ENCODE measurements at regions not wholly inside any gene's neighbourhood (a gene's known extent, or its start where the extent isn't known, plus 50 kb on each side); places are given as distances from the start of the nearest gene placed in this dataset.

GRCh38 chr10:88049204-88049603 lies 185.8 kb downstream of the PTEN start:
- intact Hi-C loops (cut with DNase I), result loop anchor here (10.0 kb wide), 1 partner anchor 206 kb away; no protein-coding TSS in a partner anchor

GRCh38 chr10:88057720-88058119 lies 194.3 kb downstream of the PTEN start:
- no peak for DNase-seq (ENCODE audit: low spot score)
- intact Hi-C loops (cut with DNase I), result no loop called here

More at GRCh38 chr10:88049204-88049603, 185.8 kb downstream of the PTEN start:
- no peak for DNase-seq (ENCODE audit: low spot score)

- DNase-seq (ENCODE audit: low spot score), result no peak
- intact Hi-C loops (cut with DNase I), result no loop called here
Measured at GRCh38 chr10:88058750-88059149, 195.3 kb downstream of the PTEN start.

GRCh38 chr10:88059190-88059589 lies 195.8 kb downstream of the PTEN start:
- DNase-seq (ENCODE audit: low spot score), result no peak

GRCh38 chr10:88060762-88061161 lies 197.3 kb downstream of the PTEN start:
- intact Hi-C loops (cut with DNase I), result no loop called here
- no peak for DNase-seq (ENCODE audit: low spot score)

More at GRCh38 chr10:88059190-88059589, 195.8 kb downstream of the PTEN start:
- intact Hi-C loops (cut with DNase I), result no loop called here

- DNase-seq (ENCODE audit: low spot score), result no peak
- intact Hi-C loops (cut with DNase I), result no loop called here
Measured at GRCh38 chr10:88062385-88062784, 199.0 kb downstream of the PTEN start.

- no peak for DNase-seq (ENCODE audit: low spot score)
- intact Hi-C loops (cut with DNase I), result no loop called here
Measured at GRCh38 chr10:88062798-88063472, 199.5 kb downstream of the PTEN start.

- DNase-seq (ENCODE audit: low spot score), result no peak
- intact Hi-C loops (cut with DNase I), result no loop called here
Measured at GRCh38 chr10:88063861-88064557, 200.6 kb downstream of the PTEN start.

- peak; percentile 82 for DNase-seq (ENCODE audit: low spot score)
- intact Hi-C loops (cut with DNase I), result no loop called here
Measured at GRCh38 chr10:88064608-88065382, 201.4 kb downstream of the PTEN start.

- intact Hi-C loops (cut with DNase I), result no loop called here
- DNase-seq (ENCODE audit: low spot score), result no peak
Measured at GRCh38 chr10:88065383-88066049, 202.1 kb downstream of the PTEN start.

- intact Hi-C loops (cut with DNase I), result no loop called here
- no peak for DNase-seq (ENCODE audit: low spot score)
Measured at GRCh38 chr10:88066319-88066718, 202.9 kb downstream of the PTEN start.

GRCh38 chr10:88066876-88067275 lies 203.5 kb downstream of the PTEN start:
- intact Hi-C loops (cut with DNase I), result no loop called here
- DNase-seq (ENCODE audit: low spot score), result no peak

GRCh38 chr10:88067737-88068136 lies 204.3 kb downstream of the PTEN start:
- intact Hi-C loops (cut with DNase I), result no loop called here

GRCh38 chr10:88069338-88069737 lies 205.9 kb downstream of the PTEN start:
- intact Hi-C loops (cut with DNase I), result no loop called here
- no peak for DNase-seq (ENCODE audit: low spot score)

More at GRCh38 chr10:88067737-88068136, 204.3 kb downstream of the PTEN start:
- no peak for DNase-seq (ENCODE audit: low spot score)

GRCh38 chr10:88070080-88070880 lies 206.9 kb downstream of the PTEN start:
- intact Hi-C loops (cut with DNase I), result no loop called here

GRCh38 chr10:88071879-88072278 lies 208.5 kb downstream of the PTEN start:
- DNase-seq (ENCODE audit: low spot score), result no peak
- intact Hi-C loops (cut with DNase I), result no loop called here

More at GRCh38 chr10:88070080-88070880, 206.9 kb downstream of the PTEN start:
- DNase-seq (ENCODE audit: low spot score), result no peak

GRCh38 chr10:88073682-88074081 lies 210.3 kb downstream of the PTEN start:
- intact Hi-C loops (cut with DNase I), result no loop called here
- DNase-seq (ENCODE audit: low spot score), result no peak

- DNase-seq (ENCODE audit: low spot score), result no peak
- intact Hi-C loops (cut with DNase I), result no loop called here
Measured at GRCh38 chr10:88074971-88075370, 211.5 kb downstream of the PTEN start.

All from cardiac septum (tissue), 1 donor.